Upper lobe of left lung (tissue), 6 donors: ENCODE measurements at regions not wholly inside any gene's neighbourhood (a gene's known extent, or its start where the extent isn't known, plus 50 kb on each side); places are given as distances from the start of the nearest gene placed in this dataset.

Experiments
- ATAC-seq, 2 donors: fragments of 200-7000 bp; cut with Tn5 transposase; one replicate each; pipeline ENCODE4 v1.9.1; 2022; ENCODE audit warnings: mild to moderate bottlenecking in 2 of 2, moderate library complexity in 2 of 2; ENCODE audit not compliant: low FRiP score in 2 of 2
- DNase-seq, 2 donors: peaks; one replicate each; pipeline ENCODE4 v3.0.0-alpha.2; 2019 to 2020
- H3K27ac ChIP-seq, 4 donors: fragments of 200-600 bp; sonication (generic); one replicate each; pipeline ENCODE4 v1.5.1; 2016 to 2019
- H3K27me3 ChIP-seq, 4 donors: fragments of 200-600 bp; sonication (generic); one replicate each; pipeline ENCODE4 v1.5.1; 2017 to 2019
- H3K36me3 ChIP-seq, 4 donors: fragments of 200-600 bp; sonication (generic); one replicate each; pipeline ENCODE4 v1.5.1; 2016 to 2019
- H3K4me1 ChIP-seq, 4 donors: fragments of 200-600 bp; sonication (generic); one replicate each; pipeline ENCODE4 v1.5.1; 2018 to 2019
- H3K4me3 ChIP-seq, 4 donors: fragments of 200-600 bp; sonication (generic); one replicate each; pipeline ENCODE4 v1.5.1; 2017 to 2019; ENCODE audit warnings: mild to moderate bottlenecking in 2 of 4, moderate library complexity in 1 of 4
- H3K9me3 ChIP-seq, 4 donors: fragments of 200-600 bp; sonication (generic); one replicate each; pipeline ENCODE4 v1.5.1; 2018 to 2019
- CTCF ChIP-seq, 6 experiments: fragments of 450-650 bp in 4 of 6; fragments of 200-600 bp in 2 of 6; sonication (generic) in 2 of 6; IDR thresholded peaks; one replicate each; pipeline ENCODE4 v1.5.1; 2016 to 2019; ENCODE audit warnings: antibody characterized with exemption in 6 of 6
- EP300 ChIP-seq, 4 donors: sonication (generic); formaldehyde crosslinking; IDR thresholded peaks; one replicate each; pipeline ENCODE4 v1.5.1; 2017; ENCODE audit warnings: antibody characterized with exemption in 4 of 4, control low read depth in 2 of 4
- POLR2A ChIP-seq, 4 donors: fragments of 450-650 bp; IDR thresholded peaks; one replicate each; pipeline ENCODE4 v1.5.1; 2016 to 2017; ENCODE audit warnings: antibody characterized with exemption in 4 of 4, mild to moderate bottlenecking in 2 of 4
- POLR2AphosphoS5 ChIP-seq, 2 donors: sonication (generic); formaldehyde crosslinking; IDR thresholded peaks; one replicate each; pipeline ENCODE4 v1.5.1; 2017; ENCODE audit warnings: antibody characterized with exemption in 2 of 2
- WGBS, 2 donors: methylation state at CpG; one replicate each; pipeline ENCODE4 v1.1.5; 2017 to 2018; 5-methylcytosine and 5-hydroxymethylcytosine counted together
- donor health status: DM: no; HTN: no; CAD: no; lungs with moderate emphysema.
- donor health status: DM: no; HTN: yes; CAD: no; lungs with severe emphysema.

GRCh38 chr6:100309174-100309573 lies 155.5 kb downstream of the SIM1 start:
- WGBS, 2 donors = 79 to 85% methylated on average over 3 of the region's 3 CpGs
- TF ChIP-seq POLR2AphosphoS5 (IDR thresholded peaks at IDR 0.05) (no peak), CTCF (IDR thresholded peaks at IDR 0.05) (no peak), EP300 (IDR thresholded peaks at IDR 0.05) (no peak), POLR2A (IDR thresholded peaks at IDR 0.05) (no peak)

GRCh38 chr6:100307561-100307960 lies 157.2 kb downstream of the SIM1 start:
- TF ChIP-seq POLR2AphosphoS5 (IDR thresholded peaks at IDR 0.05) (no peak), EP300 (IDR thresholded peaks at IDR 0.05) (no peak), POLR2A (IDR thresholded peaks at IDR 0.05) (no peak), CTCF (IDR thresholded peaks at IDR 0.05) (no peak)
- 94 to 95% methylated on average over 1 of the region's 1 CpG for WGBS, 2 donors
- Histone ChIP-seq H3K4me3 (no peak overlapping the region), H3K27ac (no peak overlapping the region), H3K36me3 (no peaks in the 10 kb centered on the region), H3K4me1 (no peaks in the 10 kb centered on the region), H3K9me3 (no peaks in the 10 kb centered on the region), H3K27me3 (no peaks in the 10 kb centered on the region)
- no peak for ATAC-seq
- no peak for DNase-seq

More at GRCh38 chr6:100309174-100309573, 155.5 kb downstream of the SIM1 start:
- no peaks in the 10 kb centered on the region for H3K27me3 ChIP-seq
- H3K4me3 ChIP-seq = no peak overlapping the region
- no peaks in the 10 kb centered on the region for H3K36me3 ChIP-seq
- DNase-seq (no peak), ATAC-seq (no peak)
- H3K9me3 ChIP-seq = no peaks in the 10 kb centered on the region
- H3K4me1 ChIP-seq = no peaks in the 10 kb centered on the region
- no peak overlapping the region for H3K27ac ChIP-seq

- 56 to 63% methylated on average over 2 of the region's 2 CpGs for WGBS, 2 donors
- H3K4me3 ChIP-seq = no peak overlapping the region
- no peaks in the 10 kb centered on the region for H3K4me1 ChIP-seq
- DNase-seq (no peak), ATAC-seq (no peak)
- no peaks in the 10 kb centered on the region for H3K36me3 ChIP-seq
- no peak overlapping the region for H3K27ac ChIP-seq
- TF ChIP-seq POLR2AphosphoS5 (IDR thresholded peaks at IDR 0.05) (no peak), EP300 (IDR thresholded peaks at IDR 0.05) (no peak), POLR2A (IDR thresholded peaks at IDR 0.05) (no peak), CTCF (IDR thresholded peaks at IDR 0.05) (no peak)
- no peaks in the 10 kb centered on the region for H3K27me3 ChIP-seq
- H3K9me3 ChIP-seq = no peaks in the 10 kb centered on the region
Measured at GRCh38 chr6:100305209-100305869, 159.4 kb downstream of the SIM1 start.

- H3K4me3 ChIP-seq = no peak overlapping the region
- no peak for ATAC-seq
- WGBS, 2 donors = 14 to 22% methylated on average over 1 of the region's 1 CpG
- DNase-seq = no peak
- TF ChIP-seq CTCF (IDR thresholded peaks at IDR 0.05) = no peak
- no peak for TF ChIP-seq POLR2A (IDR thresholded peaks at IDR 0.05)
- TF ChIP-seq EP300 (IDR thresholded peaks at IDR 0.05) = no peak
- TF ChIP-seq POLR2AphosphoS5 (IDR thresholded peaks at IDR 0.05) = no peak
- H3K27ac ChIP-seq = no peak overlapping the region
- H3K27me3 ChIP-seq = no peaks in the 10 kb centered on the region
- no peaks in the 10 kb centered on the region for H3K4me1 ChIP-seq
- no peaks in the 10 kb centered on the region for H3K9me3 ChIP-seq
- H3K36me3 ChIP-seq = no peaks in the 10 kb centered on the region
Measured at GRCh38 chr6:100304575-100304974, 160.1 kb downstream of the SIM1 start.

- Histone ChIP-seq H3K27me3 (no peaks in the 10 kb centered on the region), H3K4me3 (no peak overlapping the region), H3K27ac (no peak overlapping the region), H3K36me3 (no peaks in the 10 kb centered on the region), H3K4me1 (no peaks in the 10 kb centered on the region), H3K9me3 (no peaks in the 10 kb centered on the region)
- TF ChIP-seq POLR2A (IDR thresholded peaks at IDR 0.05) (no peak), EP300 (IDR thresholded peaks at IDR 0.05) (no peak), POLR2AphosphoS5 (IDR thresholded peaks at IDR 0.05) (no peak), CTCF (IDR thresholded peaks at IDR 0.05) (no peak)
- ATAC-seq (no peak), DNase-seq (no peak)
- 94 to 96% methylated on average over 2 of the region's 2 CpGs for WGBS, 2 donors
Measured at GRCh38 chr6:100301731-100302130, 163.0 kb downstream of the SIM1 start.
